KOPT-K1 (cell line): ENCODE measurements at regions not wholly inside any gene's neighbourhood (a gene's known extent, or its start where the extent isn't known, plus 50 kb on each side); places are given as distances from the start of the nearest gene placed in this dataset.
"Not testable (repeated sequence)": the region's sequence is repeated elsewhere in the genome, so short reads cannot be mapped to it uniquely, and the experiment has no call there.

Source experiments
- H3K27ac ChIP-seq: fragments of 200-600 bp; sonication (generic); 2 replicates; pipeline ENCODE4 v1.5.1; 2016; ENCODE audit warnings: antibody characterized with exemption, mild to moderate bottlenecking, low read depth, low read length; ENCODE audit not compliant: poor library complexity, severe bottlenecking
- H3K36me3 ChIP-seq: fragments of 200-600 bp; sonication (generic); 2 replicates; pipeline ENCODE4 v1.5.1; 2017; ENCODE audit warnings: antibody characterized with exemption, mild to moderate bottlenecking, low read length, moderate library complexity; ENCODE audit not compliant: insufficient read depth
- H3K9me3 ChIP-seq: fragments of 200-600 bp; sonication (generic); 2 replicates; pipeline ENCODE4 v1.5.1; 2017; ENCODE audit warnings: antibody characterized with exemption, low read length, mild to moderate bottlenecking; ENCODE audit not compliant: insufficient read depth, poor library complexity, severe bottlenecking

GRCh38 chr18:8998481-8999217 is 103.8 kb upstream of the NDUFV2 start:
- H3K9me3 ChIP-seq: no peaks in the 10 kb centered on the region
- H3K27ac ChIP-seq: no peak overlapping the region
- H3K36me3 ChIP-seq: no peaks in the 10 kb centered on the region

DNA sequence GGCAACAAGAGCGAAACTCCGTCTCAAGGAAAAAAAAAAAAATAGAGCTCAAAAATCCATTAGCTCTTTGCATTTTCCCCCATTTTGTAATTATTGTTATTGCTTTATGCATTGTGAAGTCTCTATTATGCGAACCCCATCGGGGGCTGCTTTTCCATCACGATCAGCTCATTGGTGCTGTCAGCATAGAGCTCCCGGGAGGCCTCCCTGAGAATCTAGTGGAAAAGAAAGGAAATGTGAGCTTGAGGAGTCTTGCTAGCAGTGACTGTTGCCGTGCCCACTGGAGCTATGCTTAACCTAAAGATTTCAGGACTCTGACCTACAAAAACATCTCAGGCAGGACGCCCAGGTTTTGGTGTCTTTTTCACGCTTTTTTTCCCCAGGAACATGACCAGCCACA is 102.6 kb upstream of the NDUFV2 start:
- H3K9me3 ChIP-seq: no peaks in the 10 kb centered on the region
- no peak overlapping the region for H3K27ac ChIP-seq
- no peaks in the 10 kb centered on the region for H3K36me3 ChIP-seq

DNA sequence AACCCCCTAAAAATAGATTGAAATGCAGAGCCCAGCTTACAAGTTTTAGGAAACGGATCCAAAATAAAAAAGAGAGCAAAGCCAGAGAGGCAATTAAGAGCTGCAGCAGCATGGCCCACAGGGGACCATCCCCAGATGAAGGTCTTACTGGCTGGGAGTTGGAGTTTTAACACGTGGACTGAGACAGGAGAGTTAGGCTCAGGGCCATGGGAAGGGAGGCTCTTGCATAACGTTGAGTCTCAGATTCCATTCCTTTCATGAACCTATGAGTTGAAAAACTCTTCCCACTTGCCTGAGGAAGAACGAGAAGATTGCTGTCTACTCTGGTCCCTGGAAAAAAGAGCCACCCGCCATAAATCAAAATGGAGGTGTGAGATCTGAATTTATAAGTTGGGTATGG is 101.8 kb upstream of the NDUFV2 start:
- Histone ChIP-seq H3K9me3 (peaks cover 5% of the 10 kb centered on the region), H3K27ac (no peak overlapping the region), H3K36me3 (no peaks in the 10 kb centered on the region)

- Histone ChIP-seq H3K9me3 (peaks cover 9% of the 10 kb centered on the region), H3K36me3 (no peaks in the 10 kb centered on the region), H3K27ac (no peak overlapping the region)
Measured at GRCh38 chr18:9001209-9001608, 101.3 kb upstream of the NDUFV2 start.

- Histone ChIP-seq H3K9me3 (peaks cover 9% of the 10 kb centered on the region), H3K36me3 (no peaks in the 10 kb centered on the region), H3K27ac (no peak overlapping the region)
Measured at GRCh38 chr18:9003406-9004100, 98.9 kb upstream of the NDUFV2 start.

GRCh38 chr18:9004308-9004707 is 98.2 kb upstream of the NDUFV2 start:
- not testable (repeated sequence) for H3K27ac ChIP-seq, H3K36me3 ChIP-seq, H3K9me3 ChIP-seq

GRCh38 chr18:9007700-9008099 is 94.8 kb upstream of the NDUFV2 start:
- not testable (repeated sequence) for H3K9me3 ChIP-seq, H3K27ac ChIP-seq, H3K36me3 ChIP-seq

DNA sequence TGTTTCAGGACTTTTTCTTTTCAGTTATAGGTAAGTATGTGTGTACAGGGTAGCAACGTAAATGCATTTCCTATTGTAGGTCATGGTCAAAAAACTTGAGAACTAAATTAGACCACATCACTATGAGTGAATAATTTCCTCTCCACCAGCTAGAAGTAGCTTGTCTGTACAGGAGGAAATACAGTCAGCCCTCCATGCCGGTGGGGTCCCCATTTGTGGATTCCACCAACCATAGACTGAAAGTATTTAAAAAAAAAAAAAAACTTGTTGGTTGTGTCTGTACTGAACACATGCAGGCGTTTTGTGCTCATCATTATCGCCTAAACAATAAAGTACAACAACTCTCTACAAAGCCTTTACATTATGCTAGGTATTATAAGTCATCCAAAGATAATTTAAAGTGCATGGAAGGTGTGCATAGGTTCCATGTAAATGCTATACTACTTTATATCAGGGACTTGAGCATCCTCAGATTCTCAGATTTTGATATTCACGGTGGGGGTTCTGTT is 94.2 kb upstream of the NDUFV2 start:
- Histone ChIP-seq H3K27ac (no peak overlapping the region), H3K36me3 (no peaks in the 10 kb centered on the region), H3K9me3 (peaks cover 9% of the 10 kb centered on the region)

DNA sequence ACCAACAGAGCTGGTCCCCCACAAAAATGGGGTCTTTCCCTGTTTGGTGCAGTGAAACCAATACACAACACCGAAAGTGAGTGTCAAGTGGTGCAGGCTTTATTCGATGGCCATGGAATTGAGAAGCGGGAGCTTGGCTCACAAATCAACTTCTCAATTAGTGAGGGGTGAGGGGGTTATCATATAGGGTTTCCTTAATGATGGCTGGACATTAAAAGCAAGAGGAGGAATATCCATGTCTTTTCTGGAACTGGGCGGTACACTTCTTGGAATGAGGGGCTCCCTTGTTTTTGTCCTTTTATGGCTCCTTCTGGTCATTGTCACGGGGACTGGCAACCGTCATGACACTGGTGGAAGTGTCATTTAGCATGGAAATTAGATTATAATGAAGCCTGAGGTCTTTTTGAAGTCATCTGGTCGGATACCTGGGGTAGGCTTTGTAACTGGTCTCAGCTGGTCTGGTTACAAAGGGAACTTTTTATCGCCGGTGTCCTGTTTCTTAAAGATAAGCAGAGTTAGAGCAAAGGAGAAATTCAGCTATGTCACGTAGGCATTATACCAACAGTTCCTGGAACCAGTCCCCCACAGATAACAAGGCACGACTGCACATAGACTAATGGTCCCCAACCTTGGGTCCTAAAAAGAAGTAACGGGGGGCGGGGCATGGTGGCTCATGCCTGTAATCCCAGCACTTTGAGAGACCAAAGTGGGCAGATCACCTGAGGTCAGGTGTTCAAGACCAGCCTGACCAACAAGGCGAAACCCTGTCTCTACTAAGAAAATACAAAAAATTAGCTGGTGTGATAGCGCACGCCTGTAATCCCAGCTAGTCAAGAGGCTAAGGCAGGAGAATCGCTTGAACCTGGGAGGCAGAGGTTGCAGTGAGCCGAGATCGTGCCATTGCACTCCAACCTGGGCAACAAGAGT is 93.5 kb upstream of the NDUFV2 start:
- Histone ChIP-seq H3K36me3 (no peaks in the 10 kb centered on the region), H3K27ac (no peak overlapping the region), H3K9me3 (peaks cover 9% of the 10 kb centered on the region)

GRCh38 chr18:9009703-9010488 is 92.6 kb upstream of the NDUFV2 start:
- H3K36me3 ChIP-seq: no peaks in the 10 kb centered on the region
- H3K9me3 ChIP-seq: peaks cover 9% of the 10 kb centered on the region
- no peak overlapping the region for H3K27ac ChIP-seq

DNA sequence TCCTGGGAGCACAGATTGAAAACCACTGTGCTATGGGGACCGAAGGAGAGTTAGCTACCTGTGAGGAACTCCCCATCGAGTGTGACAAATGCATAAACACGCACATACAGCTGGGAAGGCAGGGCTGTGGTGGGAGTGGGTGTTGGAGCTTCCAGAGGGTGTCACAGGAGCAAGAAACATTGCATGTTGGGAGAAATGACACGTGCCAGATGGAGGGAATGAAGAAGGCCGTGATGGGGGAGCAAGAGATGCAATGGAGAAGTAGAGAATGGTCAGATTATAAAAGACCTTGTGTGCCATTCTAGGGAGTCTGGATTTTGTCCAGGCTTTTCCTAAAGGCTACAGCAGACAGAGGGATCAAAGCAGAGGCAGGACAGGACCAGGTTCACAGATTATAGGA is 91.1 kb upstream of the NDUFV2 start:
- H3K36me3 ChIP-seq: no peaks in the 10 kb centered on the region
- no peaks in the 10 kb centered on the region for H3K9me3 ChIP-seq
- no peak overlapping the region for H3K27ac ChIP-seq

DNA sequence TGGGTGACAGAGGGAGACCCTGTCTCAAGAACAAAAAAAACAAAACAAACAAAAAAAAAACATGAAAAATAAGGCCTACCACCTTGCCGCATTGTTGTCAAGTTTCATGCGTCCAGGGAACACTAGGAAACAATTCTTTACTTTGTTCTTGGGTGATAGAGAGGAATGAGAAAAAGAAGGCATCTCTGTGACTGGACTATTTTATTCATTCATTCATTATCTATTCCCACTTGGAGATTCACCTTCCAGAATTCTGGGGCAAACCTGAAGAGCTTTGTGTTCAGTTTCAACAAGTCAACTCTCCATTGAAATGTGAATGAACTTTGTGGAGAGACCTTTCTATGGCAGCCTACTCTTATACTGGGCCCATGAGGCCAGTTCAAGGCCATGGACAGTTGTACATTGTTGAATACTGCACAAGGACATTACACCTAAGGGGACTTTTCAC is 88.5 kb upstream of the NDUFV2 start:
- Histone ChIP-seq H3K9me3 (no peaks in the 10 kb centered on the region), H3K27ac (no peak overlapping the region), H3K36me3 (no peaks in the 10 kb centered on the region)

- H3K9me3 ChIP-seq: no peaks in the 10 kb centered on the region
- H3K27ac ChIP-seq: no peak overlapping the region
- no peaks in the 10 kb centered on the region for H3K36me3 ChIP-seq
Measured at GRCh38 chr18:9015689-9016088, 86.8 kb upstream of the NDUFV2 start.

DNA sequence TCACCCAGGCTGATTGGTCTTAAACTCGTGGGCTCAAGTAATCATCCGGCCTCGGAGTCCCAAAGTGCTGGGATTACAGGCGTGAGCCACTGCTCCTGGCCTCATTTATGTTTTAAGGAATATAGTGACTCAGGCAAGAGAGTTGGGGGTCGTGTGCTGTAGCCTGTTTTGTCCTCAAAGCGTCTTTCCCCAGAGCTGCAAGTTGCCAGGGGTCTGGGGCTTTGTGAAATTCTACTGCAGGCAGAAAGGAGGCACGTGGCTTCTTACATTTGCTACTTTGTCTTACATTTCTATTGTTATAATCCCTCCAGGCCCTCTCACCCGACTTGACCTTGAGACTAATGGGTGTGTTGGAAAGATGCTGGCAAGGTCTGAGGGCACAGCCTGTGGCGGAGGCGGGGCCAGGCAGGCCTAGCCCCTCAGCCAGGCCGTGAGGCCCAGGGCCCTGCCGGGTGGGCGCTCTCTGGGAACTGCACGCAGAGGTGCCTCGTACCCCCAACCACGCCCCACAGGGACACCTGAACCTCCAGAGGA is 85.8 kb upstream of the NDUFV2 start:
- Histone ChIP-seq H3K9me3 (no peaks in the 10 kb centered on the region), H3K27ac (no peak overlapping the region), H3K36me3 (no peaks in the 10 kb centered on the region)
